Tibial nerve (tissue), 3 donors: ENCODE measurements at regions not wholly inside any gene's neighbourhood (a gene's known extent, or its start where the extent isn't known, plus 50 kb on each side); places are given as distances from the start of the nearest gene placed in this dataset.

ENCODE experiments used
- POLR2A ChIP-seq, 2 donors: fragments of 450-650 bp; IDR thresholded peaks; one replicate each; pipeline ENCODE4 v1.6.1; 2017; ENCODE audit warnings: antibody characterized with exemption in 2 of 2, mild to moderate bottlenecking in 2 of 2, moderate library complexity in 2 of 2
- TF ChIP-seq, protein P1 (sequence below), 5 experiments: fragments of 200-600 bp in 3 of 5; fragments of 450-650 bp in 2 of 5; sonication (generic) in 3 of 5; IDR thresholded peaks; one replicate each; pipeline ENCODE4 v1.5.1; 2016 to 2019; ENCODE audit warnings: antibody characterized with exemption in 5 of 5, mild to moderate bottlenecking in 3 of 5, moderate library complexity in 2 of 5

DNA sequence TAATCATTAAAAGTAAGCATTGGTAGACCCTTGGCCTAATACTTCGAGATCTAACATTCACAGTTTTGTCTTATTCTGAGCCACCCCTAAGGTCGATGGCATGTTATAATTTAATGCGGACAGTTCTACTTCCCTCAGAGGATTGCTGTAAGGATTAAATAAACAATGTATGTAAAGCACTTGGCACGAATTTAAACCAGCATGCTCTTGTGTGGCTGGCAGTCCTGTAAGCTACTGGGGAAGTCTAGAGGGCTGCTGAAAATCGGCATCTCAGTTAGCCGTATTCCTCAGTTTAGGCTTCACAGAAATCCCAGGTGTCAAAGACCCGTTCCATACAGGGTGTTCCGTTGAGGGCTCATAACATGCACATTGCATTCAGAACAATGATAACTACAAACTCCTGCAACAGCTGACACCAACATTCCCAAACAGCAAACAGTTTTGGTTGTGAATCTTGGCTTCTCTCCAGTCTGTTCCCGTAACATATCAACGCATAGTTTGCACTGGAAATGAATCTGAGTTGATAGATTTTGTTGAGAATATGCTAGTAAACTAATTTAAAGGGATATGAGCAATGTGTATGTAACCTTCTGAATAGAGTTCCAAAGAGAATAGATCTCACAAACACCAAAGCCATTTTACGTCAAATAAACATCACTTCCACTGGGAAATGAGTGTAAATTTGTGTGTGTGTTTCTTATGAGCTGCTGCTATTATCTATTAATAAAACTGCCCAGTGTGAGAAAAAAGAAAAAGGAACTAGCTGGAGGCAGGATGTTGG lies 52.2 kb upstream of the ACKR3 start:
- TF ChIP-seq, protein P1, sequence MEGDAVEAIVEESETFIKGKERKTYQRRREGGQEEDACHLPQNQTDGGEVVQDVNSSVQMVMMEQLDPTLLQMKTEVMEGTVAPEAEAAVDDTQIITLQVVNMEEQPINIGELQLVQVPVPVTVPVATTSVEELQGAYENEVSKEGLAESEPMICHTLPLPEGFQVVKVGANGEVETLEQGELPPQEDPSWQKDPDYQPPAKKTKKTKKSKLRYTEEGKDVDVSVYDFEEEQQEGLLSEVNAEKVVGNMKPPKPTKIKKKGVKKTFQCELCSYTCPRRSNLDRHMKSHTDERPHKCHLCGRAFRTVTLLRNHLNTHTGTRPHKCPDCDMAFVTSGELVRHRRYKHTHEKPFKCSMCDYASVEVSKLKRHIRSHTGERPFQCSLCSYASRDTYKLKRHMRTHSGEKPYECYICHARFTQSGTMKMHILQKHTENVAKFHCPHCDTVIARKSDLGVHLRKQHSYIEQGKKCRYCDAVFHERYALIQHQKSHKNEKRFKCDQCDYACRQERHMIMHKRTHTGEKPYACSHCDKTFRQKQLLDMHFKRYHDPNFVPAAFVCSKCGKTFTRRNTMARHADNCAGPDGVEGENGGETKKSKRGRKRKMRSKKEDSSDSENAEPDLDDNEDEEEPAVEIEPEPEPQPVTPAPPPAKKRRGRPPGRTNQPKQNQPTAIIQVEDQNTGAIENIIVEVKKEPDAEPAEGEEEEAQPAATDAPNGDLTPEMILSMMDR (IDR thresholded peaks at IDR 0.05) = no peak
- no peak for TF ChIP-seq POLR2A (IDR thresholded peaks at IDR 0.05)
